ENCODE measurements at regions not wholly inside any gene's neighbourhood (a gene's known extent, or its start where the extent isn't known, plus 50 kb on each side); places are given as distances from the start of the nearest gene placed in this dataset.

DNA sequence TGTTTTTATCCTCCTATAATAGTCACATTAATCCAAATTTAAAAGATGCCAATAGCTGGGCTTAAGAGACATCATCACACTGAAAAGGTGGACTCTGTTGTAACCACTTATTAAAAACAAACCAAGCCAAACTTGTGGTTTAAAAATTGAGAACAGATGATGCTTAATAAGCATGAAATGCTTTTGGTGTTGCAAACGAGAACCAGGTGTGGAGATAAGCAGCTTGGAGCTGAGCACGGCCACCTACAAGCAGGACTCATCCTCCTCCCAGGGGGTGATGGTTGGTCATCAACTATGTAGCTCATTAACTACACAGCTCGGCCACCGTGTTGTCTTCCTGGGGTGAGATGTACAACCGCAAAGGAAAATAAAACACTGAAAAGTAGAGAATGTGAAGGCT lies 154.4 kb downstream of the NPR3 start (continued):
- TF ChIP-seq NFIC (IDR thresholded peaks at IDR 0.05; ENCODE audit: borderline replicate concordance) (peak; percentile 54; the same call in 1 of the 2 replicates), MEF2A (IDR thresholded peaks at IDR 0.05; ENCODE audit: borderline replicate concordance, low read depth) (no peak), FOXJ3 (CRISPR knock-in tag; IDR thresholded peaks at IDR 0.05) (no peak), EZH2phosphoT487 (IDR thresholded peaks at IDR 0.05; ENCODE audit: borderline replicate concordance, low read depth) (no peak), POLR2AphosphoS5 (IDR thresholded peaks at IDR 0.05; ENCODE audit: low read depth, low read length) (peak; percentile 76), TEAD4 (IDR thresholded peaks at IDR 0.05; ENCODE audit: borderline replicate concordance, insufficient read depth) (no peak), TAF1 (IDR thresholded peaks at IDR 0.05; ENCODE audit: borderline replicate concordance, low read depth, low read length) (no peak), GABPA (IDR thresholded peaks at IDR 0.05; ENCODE audit: low read depth) (no peak), RCOR1 (IDR thresholded peaks at IDR 0.05; ENCODE audit: low read length) (no peak), FOXM1 (IDR thresholded peaks at IDR 0.05; ENCODE audit: low read depth) (no peak), EP300 (IDR thresholded peaks at IDR 0.05; ENCODE audit: borderline replicate concordance in 1 of 2, low read depth in 1 of 2, low read length in 1 of 2) (peak in 1 of 2 experiments; percentile 67; a peak in 1 of 4 replicates), RFX5 (IDR thresholded peaks at IDR 0.05; ENCODE audit: low read length) (no peak), FOSL2 (IDR thresholded peaks at IDR 0.05; ENCODE audit: borderline replicate concordance, low read depth) (peak; percentile 26; the same call in 1 of the 2 replicates)
- TF ChIP-seq, protein P1, sequence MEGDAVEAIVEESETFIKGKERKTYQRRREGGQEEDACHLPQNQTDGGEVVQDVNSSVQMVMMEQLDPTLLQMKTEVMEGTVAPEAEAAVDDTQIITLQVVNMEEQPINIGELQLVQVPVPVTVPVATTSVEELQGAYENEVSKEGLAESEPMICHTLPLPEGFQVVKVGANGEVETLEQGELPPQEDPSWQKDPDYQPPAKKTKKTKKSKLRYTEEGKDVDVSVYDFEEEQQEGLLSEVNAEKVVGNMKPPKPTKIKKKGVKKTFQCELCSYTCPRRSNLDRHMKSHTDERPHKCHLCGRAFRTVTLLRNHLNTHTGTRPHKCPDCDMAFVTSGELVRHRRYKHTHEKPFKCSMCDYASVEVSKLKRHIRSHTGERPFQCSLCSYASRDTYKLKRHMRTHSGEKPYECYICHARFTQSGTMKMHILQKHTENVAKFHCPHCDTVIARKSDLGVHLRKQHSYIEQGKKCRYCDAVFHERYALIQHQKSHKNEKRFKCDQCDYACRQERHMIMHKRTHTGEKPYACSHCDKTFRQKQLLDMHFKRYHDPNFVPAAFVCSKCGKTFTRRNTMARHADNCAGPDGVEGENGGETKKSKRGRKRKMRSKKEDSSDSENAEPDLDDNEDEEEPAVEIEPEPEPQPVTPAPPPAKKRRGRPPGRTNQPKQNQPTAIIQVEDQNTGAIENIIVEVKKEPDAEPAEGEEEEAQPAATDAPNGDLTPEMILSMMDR (IDR thresholded peaks at IDR 0.05) = no peak

DNA sequence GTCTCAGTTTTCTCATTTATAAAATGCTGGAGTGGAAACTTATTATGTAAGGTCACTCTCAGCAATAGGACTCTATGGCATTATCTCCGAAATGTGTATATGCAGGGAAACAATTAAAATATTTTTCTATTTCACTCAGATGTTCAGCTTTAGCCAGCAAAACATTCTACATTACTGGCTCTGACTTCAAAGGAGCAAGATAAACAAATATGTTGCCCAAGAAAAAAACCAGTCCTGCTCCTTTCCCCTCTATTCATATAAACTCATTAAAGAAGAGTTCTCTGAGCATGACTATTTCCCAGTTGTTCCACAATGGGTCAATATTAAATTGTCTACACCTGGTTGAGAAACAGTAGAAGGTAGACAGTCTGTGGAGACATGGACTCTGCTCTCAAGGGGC lies 155.0 kb downstream of the NPR3 start:
- Histone ChIP-seq H3K4me2 (no peak overlapping the region), H3F3A (replicated peaks; ENCODE audit: insufficient read depth) (peaks cover 3% of the 10 kb centered on the region), H3K79me2 (ENCODE audit: insufficient read depth) (no peaks in the 10 kb centered on the region), H3K9me3 (no peaks in the 10 kb centered on the region), H3K27ac (ENCODE audit: low read depth in 2 of 2, low read length in 1 of 2) (no peak overlapping the region), H3K36me3 (replicated peaks in 1 of 2; ENCODE audit: control insufficient read depth in 1 of 2, insufficient read depth in 2 of 2, low read length in 1 of 2) (peaks cover 0 to 3% of the 10 kb centered on the region in 2 experiments), H3K9ac (no peak overlapping the region), H3K9me2 (no peaks in the 10 kb centered on the region), H3K4me3 (ENCODE audit: low read depth in 2 of 2, low read length in 1 of 2) (no peak overlapping the region), H4K20me1 (ENCODE audit: insufficient read depth) (no peaks in the 10 kb centered on the region), H3K27me3 (ENCODE audit: insufficient read depth) (no peaks in the 10 kb centered on the region), H2AFZ (ENCODE audit: low read depth) (no peak overlapping the region), H3K4me1 (ENCODE audit: control insufficient read depth in 1 of 2, insufficient read depth in 2 of 2, low read depth in 1 of 2, low read length in 1 of 2) (no peaks in the 10 kb centered on the region)
- WGBS (ENCODE audit: low lambda C conversion rate) = 82% methylated on average over 1 of the region's 1 CpG
- ChIA-PET CTCF (no interaction called here), POLR2A (no interaction called here)
- no peak for DNase-seq
- no peak for TF ChIP-seq MEF2A (IDR thresholded peaks at IDR 0.05; ENCODE audit: borderline replicate concordance, low read depth)
- TF ChIP-seq, protein P2, sequence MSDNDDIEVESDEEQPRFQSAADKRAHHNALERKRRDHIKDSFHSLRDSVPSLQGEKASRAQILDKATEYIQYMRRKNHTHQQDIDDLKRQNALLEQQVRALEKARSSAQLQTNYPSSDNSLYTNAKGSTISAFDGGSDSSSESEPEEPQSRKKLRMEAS (IDR thresholded peaks at IDR 0.05; ENCODE audit: low read depth) = no peak
- TF ChIP-seq JUND (IDR thresholded peaks at IDR 0.05) = no peak
- TF ChIP-seq, protein P3, sequence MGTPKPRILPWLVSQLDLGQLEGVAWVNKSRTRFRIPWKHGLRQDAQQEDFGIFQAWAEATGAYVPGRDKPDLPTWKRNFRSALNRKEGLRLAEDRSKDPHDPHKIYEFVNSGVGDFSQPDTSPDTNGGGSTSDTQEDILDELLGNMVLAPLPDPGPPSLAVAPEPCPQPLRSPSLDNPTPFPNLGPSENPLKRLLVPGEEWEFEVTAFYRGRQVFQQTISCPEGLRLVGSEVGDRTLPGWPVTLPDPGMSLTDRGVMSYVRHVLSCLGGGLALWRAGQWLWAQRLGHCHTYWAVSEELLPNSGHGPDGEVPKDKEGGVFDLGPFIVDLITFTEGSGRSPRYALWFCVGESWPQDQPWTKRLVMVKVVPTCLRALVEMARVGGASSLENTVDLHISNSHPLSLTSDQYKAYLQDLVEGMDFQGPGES (IDR thresholded peaks at IDR 0.05; ENCODE audit: low read depth, low read length) = no peak
- TF ChIP-seq FOXJ3 (CRISPR knock-in tag; IDR thresholded peaks at IDR 0.05) = no peak
- TF ChIP-seq NFIC (IDR thresholded peaks at IDR 0.05; ENCODE audit: borderline replicate concordance) = no peak
- TF ChIP-seq, protein P4, sequence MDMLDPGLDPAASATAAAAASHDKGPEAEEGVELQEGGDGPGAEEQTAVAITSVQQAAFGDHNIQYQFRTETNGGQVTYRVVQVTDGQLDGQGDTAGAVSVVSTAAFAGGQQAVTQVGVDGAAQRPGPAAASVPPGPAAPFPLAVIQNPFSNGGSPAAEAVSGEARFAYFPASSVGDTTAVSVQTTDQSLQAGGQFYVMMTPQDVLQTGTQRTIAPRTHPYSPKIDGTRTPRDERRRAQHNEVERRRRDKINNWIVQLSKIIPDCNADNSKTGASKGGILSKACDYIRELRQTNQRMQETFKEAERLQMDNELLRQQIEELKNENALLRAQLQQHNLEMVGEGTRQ (IDR thresholded peaks at IDR 0.05; ENCODE audit: borderline replicate concordance, low read depth, low read length) = no peak
